ENCODE measurements at regions not wholly inside any gene's neighbourhood (a gene's known extent, or its start where the extent isn't known, plus 50 kb on each side); places are given as distances from the start of the nearest gene placed in this dataset.

- intact Hi-C loops (cut with micrococcal nuclease; ENCODE audit: unreplicated experiment): no loop called here
- Histone ChIP-seq H3K36me3 (ENCODE audit: insufficient read depth, low read length, poor library complexity, severe bottlenecking) (no peaks in the 10 kb centered on the region), H3K4me3 (ENCODE audit: low read depth, low read length, poor library complexity, severe bottlenecking) (no peak overlapping the region), H3K27ac (ENCODE audit: low read depth, low read length, poor library complexity, severe bottlenecking) (no peak overlapping the region), H3K9me3 (ENCODE audit: low read depth, low read length, poor library complexity, severe bottlenecking) (peaks cover 4% of the 10 kb centered on the region), H3K27me3 (replicated peaks; ENCODE audit: insufficient read depth, low read depth, low read length, poor library complexity) (no peaks in the 10 kb centered on the region), H3K4me1 (ENCODE audit: insufficient read depth, low read length, poor library complexity, severe bottlenecking) (no peaks in the 10 kb centered on the region)
- BruUV-seq (replicated peaks): no TSS peak
- DNase-seq (ENCODE audit: low spot score): no peak
- TF ChIP-seq EZH2 (IDR thresholded peaks at IDR 0.05; ENCODE audit: borderline replicate concordance, low read depth, low read length, poor library complexity, severe bottlenecking) (no peak), CTCF (conservative IDR thresholded peaks at IDR 0.05; ENCODE audit: low read depth, low read length) (no peak)
- ChIA-PET POLR2A (ENCODE audit: low non-redundant PET) (no interaction called here), CTCF (no interaction called here)
These were observed 212.0 kb downstream of the PCDH17 start for GRCh38 chr13:57843521-57843920.

DNA sequence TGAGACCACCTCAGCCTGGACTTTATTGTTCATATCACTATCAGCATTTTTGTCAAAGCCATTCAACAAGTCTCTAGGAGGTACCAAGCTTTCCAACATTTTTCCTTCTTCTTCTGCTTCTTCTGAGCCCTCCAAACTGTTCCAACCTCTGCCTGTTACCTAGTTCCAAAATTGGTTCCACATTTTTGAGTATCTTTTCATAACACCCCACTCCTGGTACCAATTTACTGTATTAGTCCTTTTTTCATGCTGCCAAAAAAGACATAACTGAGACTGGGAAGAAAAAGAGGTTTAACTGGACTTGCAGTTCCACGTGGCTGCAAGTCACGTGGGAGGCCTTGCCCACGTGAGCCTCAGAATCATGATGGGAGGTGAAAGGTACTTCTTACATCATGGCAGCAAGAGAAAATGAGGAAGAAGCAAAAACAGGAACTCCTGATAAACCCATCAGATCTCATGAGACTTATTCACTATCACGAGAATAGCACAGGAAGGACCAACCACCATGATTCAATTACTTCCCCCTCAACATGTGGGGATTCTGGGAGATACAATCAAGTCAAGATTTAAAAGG, 215.1 kb downstream of the PCDH17 start:
- Histone ChIP-seq H3K27me3 (replicated peaks; ENCODE audit: insufficient read depth, low read depth, low read length, poor library complexity) (no peaks in the 10 kb centered on the region), H3K36me3 (ENCODE audit: insufficient read depth, low read length, poor library complexity, severe bottlenecking) (no peaks in the 10 kb centered on the region), H3K4me1 (ENCODE audit: insufficient read depth, low read length, poor library complexity, severe bottlenecking) (no peaks in the 10 kb centered on the region), H3K9me3 (ENCODE audit: low read depth, low read length, poor library complexity, severe bottlenecking) (peaks cover 4% of the 10 kb centered on the region), H3K4me3 (ENCODE audit: low read depth, low read length, poor library complexity, severe bottlenecking) (no peak overlapping the region), H3K27ac (ENCODE audit: low read depth, low read length, poor library complexity, severe bottlenecking) (no peak overlapping the region)
- ChIA-PET POLR2A (ENCODE audit: low non-redundant PET) (no interaction called here), CTCF (no interaction called here)
- intact Hi-C loops (cut with micrococcal nuclease; ENCODE audit: unreplicated experiment): no loop called here
- no peak for DNase-seq (ENCODE audit: low spot score)
- BruUV-seq (replicated peaks): no TSS peak
- no peak for TF ChIP-seq EZH2 (IDR thresholded peaks at IDR 0.05; ENCODE audit: borderline replicate concordance, low read depth, low read length, poor library complexity, severe bottlenecking)
- TF ChIP-seq CTCF (conservative IDR thresholded peaks at IDR 0.05; ENCODE audit: low read depth, low read length): no peak

DNA sequence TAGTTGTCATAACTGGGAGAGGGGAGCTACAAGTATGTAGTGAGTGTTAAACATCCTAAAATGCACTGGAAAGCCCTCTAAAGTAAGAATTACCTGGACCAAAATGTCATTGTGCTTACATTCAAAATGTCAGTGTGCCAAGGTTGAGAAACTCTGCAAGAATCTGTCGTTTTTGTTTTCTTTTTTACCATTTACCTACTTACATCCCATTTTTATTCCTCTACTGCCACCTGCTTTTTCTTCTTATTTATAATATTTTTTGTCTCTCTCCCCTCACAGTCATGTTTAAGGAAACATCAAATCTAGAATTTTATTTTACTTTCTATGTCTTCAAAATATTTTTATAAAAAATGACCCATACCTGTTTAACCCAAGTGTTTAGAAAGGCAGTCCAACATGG, 226.4 kb downstream of the PCDH17 start:
- Histone ChIP-seq H3K36me3 (ENCODE audit: insufficient read depth, low read length, poor library complexity, severe bottlenecking) (no peaks in the 10 kb centered on the region), H3K4me1 (ENCODE audit: insufficient read depth, low read length, poor library complexity, severe bottlenecking) (no peaks in the 10 kb centered on the region), H3K4me3 (ENCODE audit: low read depth, low read length, poor library complexity, severe bottlenecking) (no peak overlapping the region), H3K9me3 (ENCODE audit: low read depth, low read length, poor library complexity, severe bottlenecking) (no peaks in the 10 kb centered on the region), H3K27me3 (replicated peaks; ENCODE audit: insufficient read depth, low read depth, low read length, poor library complexity) (no peaks in the 10 kb centered on the region), H3K27ac (ENCODE audit: low read depth, low read length, poor library complexity, severe bottlenecking) (no peak overlapping the region)
- ChIA-PET POLR2A (ENCODE audit: low non-redundant PET) (no interaction called here), CTCF (interaction anchor here (1.0 kb wide), 1 partner anchor 230 kb away, joined by 3 read pairs; no protein-coding TSS in a partner anchor)
- TF ChIP-seq EZH2 (IDR thresholded peaks at IDR 0.05; ENCODE audit: borderline replicate concordance, low read depth, low read length, poor library complexity, severe bottlenecking) (no peak), CTCF (conservative IDR thresholded peaks at IDR 0.05; ENCODE audit: low read depth, low read length) (no peak; the same call in 1 of the 2 replicates)
- DNase-seq (ENCODE audit: low spot score): peak; percentile 5
- intact Hi-C loops (cut with micrococcal nuclease; ENCODE audit: unreplicated experiment): loop anchor here (5.0 kb wide), 1 partner anchor 231 kb away; no protein-coding TSS in a partner anchor
- BruUV-seq (replicated peaks): no TSS peak

All from A673 (cell line).